HG02885 (cell line): ENCODE measurements at regions not wholly inside any gene's neighbourhood (a gene's known extent, or its start where the extent isn't known, plus 50 kb on each side); places are given as distances from the start of the nearest gene placed in this dataset.

Experiments used
- ATAC-seq: cut with Tn5 transposase; IDR thresholded peaks from one replicate; pipeline ENCODE4 v1.9.1; 2021; ENCODE audit warnings: mild to moderate bottlenecking; ENCODE audit not compliant: unreplicated experiment, poor library complexity

DNA sequence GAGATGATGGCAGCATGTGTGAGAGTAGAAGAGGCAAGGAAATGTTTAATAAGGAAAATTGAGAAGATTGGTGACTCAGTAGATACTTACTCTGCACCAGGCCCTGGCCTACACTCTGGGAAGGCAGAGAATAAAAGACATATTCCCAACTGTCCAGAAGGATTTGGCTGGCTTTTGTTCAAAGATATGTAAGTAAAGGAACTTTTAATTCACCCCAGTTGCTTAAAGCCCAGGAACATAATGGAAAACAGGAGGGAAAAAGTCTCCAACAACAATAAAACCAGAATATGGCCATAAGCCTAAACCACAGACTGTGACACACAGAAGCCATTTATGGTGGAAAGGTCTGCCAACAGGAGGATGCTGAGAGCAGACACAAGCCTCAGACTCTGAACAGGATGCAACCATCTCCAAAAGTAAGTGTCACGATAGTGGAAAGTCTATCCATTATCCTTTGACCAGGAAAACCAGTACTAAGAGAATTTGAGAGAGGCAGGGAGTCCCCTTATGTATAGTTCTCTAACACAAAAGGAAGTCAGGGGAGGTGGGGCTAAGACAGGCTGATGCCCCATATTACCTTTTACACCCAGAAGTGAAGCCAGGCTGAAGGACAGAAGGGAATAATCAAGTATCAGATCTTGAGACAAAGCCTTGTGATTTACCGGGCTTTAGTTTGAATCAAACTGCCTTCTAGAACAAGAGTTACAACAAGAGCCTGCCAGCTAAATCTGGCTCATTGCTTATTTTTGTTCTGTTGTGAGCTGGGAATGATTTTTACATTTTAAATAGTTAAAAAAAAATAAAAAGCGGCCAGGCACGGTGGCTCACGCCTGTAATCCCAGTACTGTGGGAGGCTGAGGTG, 169.5 kb upstream of the STARD13 start:
- no peak for ATAC-seq

DNA sequence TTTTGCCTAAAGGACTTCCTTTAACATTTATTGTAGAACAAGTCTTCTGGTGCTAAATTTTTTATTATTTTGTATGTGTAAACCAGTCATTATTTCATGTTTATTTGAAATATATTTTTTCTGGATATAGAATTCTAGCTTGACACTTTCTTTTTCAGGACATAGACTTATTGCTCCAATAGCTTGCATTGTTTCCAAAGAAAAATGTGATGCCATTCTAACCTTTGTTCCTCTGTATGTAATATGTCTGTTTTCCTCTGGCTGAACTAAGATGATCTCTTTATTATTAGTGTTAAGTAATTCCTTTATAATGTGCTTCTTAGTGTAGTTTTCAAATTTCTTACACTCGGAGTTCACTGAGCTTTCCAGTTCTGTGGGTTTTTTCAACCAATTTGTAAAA, 174.1 kb upstream of the STARD13 start:
- no peak for ATAC-seq

- ATAC-seq, result no peak
Observed at GRCh38 chr13:33462109-33462508, 176.6 kb upstream of the STARD13 start.

- ATAC-seq, result no peak
Observed at GRCh38 chr13:33464345-33464744, 178.8 kb upstream of the STARD13 start.

DNA sequence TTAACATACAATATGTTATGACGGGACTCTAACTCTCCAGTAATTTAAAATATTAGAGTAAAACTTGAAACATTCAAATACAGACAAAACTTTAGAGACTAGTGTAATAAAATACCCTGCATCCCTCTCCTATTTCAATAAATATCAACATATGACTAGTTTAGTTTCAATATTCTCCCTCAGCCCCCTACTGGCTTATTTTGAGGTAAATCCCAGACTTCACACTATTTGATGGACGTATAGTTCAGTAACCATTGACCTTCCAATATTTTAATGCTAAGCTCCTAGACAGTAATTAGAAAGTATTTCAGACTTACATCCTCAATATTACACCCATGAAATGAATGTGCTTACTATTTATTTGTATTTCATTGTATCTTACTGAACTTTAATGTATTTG, 180.7 kb upstream of the STARD13 start:
- ATAC-seq, result no peak

- ATAC-seq, result no peak
Observed at GRCh38 chr13:33467556-33467955, 182.0 kb upstream of the STARD13 start.

GRCh38 chr13:33471204-33471603, 185.6 kb upstream of the STARD13 start:
- ATAC-seq, result no peak

GRCh38 chr13:33472446-33472845, 186.9 kb upstream of the STARD13 start:
- no peak for ATAC-seq

DNA sequence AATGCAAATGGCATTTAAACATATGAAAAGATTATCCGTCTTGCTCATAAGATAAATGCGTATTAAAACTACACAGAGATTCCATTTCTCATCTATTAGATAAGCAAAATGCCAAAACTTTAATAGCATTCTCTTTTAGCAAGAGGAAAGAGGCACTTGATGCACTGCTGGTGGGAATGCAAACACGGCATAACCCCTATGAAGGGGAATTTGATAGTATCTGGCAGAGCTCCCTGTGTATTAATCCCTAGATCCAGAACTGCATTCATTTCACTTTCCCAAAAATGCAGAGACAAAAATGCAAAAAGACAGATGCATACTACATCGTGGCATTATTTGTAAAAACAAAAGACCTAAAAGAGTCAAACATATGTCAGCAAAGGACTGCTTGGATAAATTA, 193.6 kb upstream of the STARD13 start:
- ATAC-seq, result no peak

DNA sequence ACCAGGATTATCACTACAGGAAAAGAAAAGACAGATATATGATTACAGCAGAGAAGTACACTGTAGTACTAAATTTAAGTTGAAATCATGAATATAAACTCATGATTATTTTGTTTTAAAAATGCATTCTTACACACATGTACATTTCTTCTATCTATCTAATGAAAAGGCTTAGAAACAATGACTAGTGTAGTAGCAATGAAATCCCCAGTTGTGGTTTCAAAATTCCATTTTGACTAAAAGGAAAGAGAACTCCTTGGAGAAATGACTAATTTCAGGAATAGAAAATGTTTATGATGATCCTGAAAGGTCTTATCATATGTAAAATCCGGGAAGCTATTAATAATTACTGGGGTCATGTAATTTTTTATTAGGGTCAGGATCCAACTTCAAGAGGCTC, 195.0 kb upstream of the STARD13 start:
- ATAC-seq, result no peak

- ATAC-seq, result no peak
Observed at GRCh38 chr13:33483471-33483870, 197.9 kb upstream of the STARD13 start.

DNA sequence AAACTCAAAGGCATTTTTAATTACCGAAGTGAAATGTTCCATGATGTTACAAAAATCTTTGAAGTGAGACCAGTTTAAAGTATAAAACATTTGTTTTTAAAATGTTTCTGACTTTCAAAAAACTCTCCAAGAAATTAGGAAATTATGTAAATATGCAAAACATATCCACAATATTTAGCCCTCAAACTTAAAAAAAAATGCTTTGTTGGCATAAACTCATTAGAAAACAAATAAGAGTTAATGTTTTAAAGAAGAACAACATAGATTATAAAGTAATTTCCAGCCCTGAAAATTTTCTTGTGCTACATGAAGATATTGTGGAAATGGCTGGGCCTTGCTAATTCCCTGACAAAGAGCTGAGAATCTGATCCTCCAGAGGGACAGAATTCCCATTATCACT, 199.7 kb upstream of the STARD13 start:
- ATAC-seq, result no peak

DNA sequence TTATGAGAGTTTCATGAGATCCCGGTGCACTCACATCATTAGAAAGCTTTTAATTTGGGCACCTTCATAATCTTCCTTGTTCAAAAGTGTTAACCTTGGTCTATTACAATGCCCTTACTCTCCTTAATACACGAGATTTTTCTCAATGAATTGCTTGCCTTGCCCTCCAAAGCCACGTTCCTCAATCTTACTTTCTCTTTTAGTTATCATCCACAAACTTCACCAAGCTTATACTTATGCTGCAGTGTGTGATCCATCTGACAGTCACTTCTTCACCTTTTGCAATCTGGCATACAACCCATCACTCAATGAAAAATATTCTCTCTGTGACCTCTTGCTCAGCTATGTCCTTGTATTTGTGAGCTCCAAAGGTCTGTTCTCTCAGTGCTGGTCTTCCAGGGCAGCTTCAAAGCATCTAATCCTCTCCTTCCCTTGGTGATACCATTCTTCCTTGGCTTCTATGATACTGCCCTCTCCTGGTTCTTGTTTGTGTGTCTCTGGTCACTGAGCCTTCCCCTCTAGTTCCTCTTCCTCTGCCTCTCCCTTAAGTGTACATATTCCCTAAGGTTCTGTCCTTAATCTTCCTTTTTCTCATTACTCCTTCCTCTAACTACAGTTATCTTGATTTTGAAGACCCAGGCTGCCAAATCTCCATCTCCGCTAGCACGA, 202.2 kb upstream of the STARD13 start:
- ATAC-seq, result peak; percentile 73

DNA sequence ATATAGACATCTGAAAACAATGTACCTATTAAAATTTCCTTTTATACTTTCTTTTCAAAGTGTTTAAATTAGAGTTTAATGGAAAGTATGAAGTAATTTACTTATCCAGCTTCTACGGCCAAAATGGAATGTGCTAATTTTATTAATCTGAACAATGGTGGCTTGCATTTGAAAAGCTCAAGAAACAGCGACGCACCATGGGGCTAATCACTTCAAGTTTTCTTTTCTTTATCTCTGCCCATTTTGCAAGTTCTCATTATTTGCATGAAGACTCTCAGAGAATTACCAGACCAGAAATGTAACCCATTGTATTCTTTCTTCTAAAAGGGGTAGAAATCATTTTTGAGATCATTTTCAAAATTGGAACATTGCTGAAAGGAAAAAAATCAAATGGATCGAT, 204.0 kb upstream of the STARD13 start:
- ATAC-seq, result no peak

DNA sequence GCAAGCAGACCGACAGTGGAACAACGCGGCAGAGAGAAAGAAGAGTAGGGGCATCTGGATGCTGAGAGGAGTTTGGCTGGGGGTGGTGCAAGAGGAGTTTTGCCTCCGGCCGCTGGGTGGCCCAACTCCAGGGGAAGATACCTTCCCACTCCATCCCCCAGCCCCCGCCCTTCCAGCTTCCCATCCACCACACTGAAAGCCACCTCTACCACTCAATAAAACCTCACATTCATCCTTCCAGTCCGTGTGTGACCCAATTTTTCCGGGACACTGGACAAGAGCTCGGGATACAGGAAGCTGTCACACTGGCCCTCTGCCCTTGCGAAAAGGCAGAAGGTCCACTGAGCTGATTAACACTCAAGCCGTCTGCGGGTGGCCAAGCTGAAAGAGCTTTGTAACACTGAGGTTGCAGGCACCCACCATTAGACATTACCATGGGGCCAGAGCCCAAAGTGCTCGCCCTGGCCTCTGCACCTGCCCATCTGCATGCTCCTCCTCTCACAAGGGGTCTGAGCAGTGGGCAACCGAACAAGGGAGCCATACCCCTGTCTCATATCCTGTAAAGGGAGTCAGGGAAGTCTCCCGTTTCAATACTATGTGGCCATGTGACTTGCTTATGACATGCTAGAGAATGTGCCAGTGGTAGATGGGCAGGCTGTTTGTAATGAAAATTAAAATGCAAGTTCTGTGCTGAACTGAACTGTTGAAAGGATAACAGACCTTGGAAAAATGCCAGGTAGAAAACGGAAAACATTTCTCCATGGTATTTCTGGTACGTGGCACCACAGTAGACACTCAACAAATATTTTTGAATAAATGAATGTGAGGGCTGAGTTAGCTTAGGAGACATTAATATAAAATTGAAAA, 205.1 kb upstream of the STARD13 start:
- no peak for ATAC-seq

DNA sequence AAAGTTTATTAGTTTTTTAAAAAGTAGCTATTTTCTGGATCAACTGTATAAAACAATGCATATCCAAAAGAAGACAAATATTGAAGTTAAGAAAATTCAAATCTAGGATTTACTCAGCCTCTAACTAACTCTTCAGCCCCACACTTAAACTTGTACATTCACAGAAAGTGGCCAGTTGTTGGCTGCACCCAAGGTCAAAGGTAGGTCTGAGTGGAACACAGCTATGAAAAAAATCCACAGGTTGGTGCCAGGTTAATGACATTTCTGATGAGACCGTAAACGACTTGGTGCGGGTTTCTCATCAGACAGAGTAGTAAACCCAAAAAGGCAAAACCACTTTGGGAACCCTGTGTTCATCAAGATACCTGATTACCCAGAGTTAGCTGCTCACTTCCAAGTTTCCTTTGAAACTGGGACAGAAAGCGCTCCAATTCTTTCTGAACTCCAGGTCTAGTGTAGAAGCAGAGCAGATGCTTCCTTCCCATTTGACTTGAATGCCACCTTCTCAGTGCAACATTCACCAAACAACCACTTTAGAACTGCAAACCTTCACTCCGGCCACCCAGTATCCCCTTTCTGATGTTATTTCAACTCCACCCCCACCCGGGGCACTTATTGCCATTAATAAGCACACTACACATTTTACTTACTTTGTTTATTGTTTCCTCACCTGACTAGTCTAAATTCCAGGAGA, 208.3 kb upstream of the STARD13 start:
- no peak for ATAC-seq

DNA sequence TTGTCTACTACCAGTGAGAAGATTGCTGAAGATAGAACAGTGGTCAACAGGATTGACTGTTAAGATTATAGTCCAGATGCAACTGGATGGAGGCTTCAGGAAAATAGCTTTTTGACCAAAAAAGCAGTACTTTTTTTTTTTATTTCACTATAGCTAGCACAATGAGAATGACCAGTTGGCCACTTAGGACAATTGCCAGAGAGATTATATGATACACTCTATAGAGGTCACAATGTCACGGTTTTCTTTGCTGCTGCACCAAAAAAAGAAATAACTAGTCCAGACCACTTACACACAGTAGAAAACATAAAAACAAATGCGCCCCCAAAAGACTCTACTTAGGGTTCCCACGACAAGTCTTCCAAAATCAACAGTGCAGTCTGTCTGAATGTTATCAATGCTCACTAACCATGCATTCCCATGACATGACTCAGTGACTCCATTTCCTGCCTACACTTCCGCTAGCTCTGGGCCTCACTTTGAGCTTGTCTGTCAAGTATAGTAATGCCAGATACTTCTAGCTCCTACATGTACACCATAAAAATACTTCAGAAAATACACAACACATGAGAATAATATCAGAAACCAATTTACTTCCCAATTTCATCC, 209.1 kb upstream of the STARD13 start:
- no peak for ATAC-seq

GRCh38 chr13:33496336-33496735, 210.8 kb upstream of the STARD13 start:
- no peak for ATAC-seq

DNA sequence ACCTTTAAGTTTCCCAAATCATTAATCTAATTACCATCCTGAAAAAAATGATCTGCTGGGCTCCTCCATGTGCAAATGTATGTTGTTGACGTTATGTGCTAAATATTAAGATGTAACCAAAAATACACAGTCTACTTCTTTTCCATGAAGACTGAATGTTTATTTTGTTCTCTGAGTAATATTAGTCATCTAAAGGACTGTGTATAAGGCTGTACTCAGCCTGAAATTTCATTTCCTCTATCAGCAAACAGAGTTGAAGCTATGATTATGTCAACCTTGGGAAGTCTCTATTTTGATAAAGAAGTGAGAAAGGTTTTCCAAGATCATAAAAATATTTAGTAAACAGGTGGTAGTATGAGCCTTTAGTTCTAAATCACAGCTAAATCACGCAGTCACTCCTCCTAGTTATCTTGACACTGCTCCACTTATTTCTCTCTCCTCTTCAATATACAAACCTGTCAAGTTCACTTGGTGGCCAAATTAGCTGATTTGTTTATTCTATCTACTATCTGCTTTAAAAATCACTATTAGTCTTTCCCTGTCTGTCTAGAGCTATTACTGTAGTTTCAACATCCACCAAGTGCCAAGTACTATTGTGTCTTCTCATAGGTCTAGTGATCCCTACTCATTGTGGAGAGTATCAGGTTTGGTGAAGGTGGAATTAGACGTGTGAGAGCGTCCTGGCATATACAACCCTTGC, 211.7 kb upstream of the STARD13 start:
- ATAC-seq, result no peak
